CD4-positive, alpha-beta T cell treated with Interleukin-6 at 100 ng/mL for 8 hours (primary cell): ENCODE measurements at regions not wholly inside any gene's neighbourhood (a gene's known extent, or its start where the extent isn't known, plus 50 kb on each side); places are given as distances from the start of the nearest gene placed in this dataset.
"Not testable (repeated sequence)": the region's sequence is repeated elsewhere in the genome, so short reads cannot be mapped to it uniquely, and the experiment has no call there.

ENCODE experiments used
- DNase-seq: peaks from one replicate; pipeline ENCODE4 v3.0.0-alpha.2; 2020; ENCODE audit warnings: mixed read lengths, low spot score

- no peak for DNase-seq
Measured at GRCh38 chr10:84850826-84851225, 522.4 kb downstream of the CCSER2 start.

DNA sequence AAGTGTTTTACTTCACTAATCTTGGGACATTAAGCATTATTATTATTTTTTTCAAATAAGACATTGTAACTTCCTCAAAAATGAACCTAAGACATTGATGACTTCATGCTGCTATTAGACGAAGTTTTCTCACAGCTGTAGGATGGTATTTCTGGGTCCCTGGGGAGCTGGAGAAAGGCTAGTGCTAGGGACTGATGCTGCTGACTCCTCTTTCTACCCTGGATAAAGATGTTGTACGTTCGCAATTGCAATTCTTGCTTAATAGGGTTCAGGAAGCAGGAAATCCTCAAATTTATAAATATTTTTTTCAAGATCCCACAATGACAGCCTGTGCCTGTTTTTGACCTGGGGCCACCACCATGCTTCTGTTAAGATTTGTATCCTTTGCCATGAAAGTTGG, 526.0 kb downstream of the CCSER2 start:
- DNase-seq: no peak

DNA sequence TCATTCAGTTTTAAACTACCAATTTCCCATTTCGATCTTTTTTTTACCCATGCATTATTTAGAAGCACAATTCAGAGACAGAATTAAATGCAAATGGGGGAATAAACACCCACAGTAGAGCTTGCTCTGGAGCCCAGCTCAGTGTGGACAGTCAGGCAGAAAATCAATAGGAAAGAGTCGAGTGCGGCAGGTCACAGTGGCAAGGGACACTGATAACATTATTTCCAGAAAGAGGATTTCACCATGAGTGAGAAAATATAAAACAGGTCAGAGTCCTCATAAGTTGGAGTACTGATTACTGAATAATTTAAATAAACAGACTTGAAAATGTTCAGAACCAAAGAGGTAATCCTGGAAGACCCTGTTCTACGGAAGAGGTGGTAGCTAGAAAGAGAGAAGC, 532.5 kb downstream of the CCSER2 start:
- no peak for DNase-seq

GRCh38 chr10:84862551-84862950, 534.2 kb downstream of the CCSER2 start:
- no peak for DNase-seq

DNA sequence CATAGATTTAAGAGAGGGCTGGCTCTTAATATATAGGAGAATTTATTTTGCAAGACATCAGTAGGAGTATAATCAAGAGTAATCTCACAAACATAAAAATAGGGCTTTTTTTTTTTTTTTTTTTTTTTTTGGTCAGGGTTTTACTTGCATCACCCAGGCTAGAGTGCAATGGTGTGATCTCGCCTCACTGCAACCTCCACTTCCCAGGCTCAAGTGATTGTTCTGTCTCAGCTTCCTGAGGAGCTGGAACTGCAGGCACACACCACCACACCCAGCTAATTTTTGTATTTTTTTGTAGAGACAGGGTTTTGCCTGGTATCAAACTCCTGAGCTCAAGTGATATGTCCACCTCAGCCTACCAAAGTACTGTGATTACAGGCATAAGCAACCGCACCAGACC, 535.3 kb downstream of the CCSER2 start:
- no peak for DNase-seq

GRCh38 chr10:84876116-84876999, 548.0 kb downstream of the CCSER2 start:
- no peak for DNase-seq

- DNase-seq: no peak
Measured at GRCh38 chr10:84879991-84880390, 551.6 kb downstream of the CCSER2 start.

GRCh38 chr10:84881696-84882095, 553.3 kb downstream of the CCSER2 start:
- DNase-seq: not testable (repeated sequence)

DNA sequence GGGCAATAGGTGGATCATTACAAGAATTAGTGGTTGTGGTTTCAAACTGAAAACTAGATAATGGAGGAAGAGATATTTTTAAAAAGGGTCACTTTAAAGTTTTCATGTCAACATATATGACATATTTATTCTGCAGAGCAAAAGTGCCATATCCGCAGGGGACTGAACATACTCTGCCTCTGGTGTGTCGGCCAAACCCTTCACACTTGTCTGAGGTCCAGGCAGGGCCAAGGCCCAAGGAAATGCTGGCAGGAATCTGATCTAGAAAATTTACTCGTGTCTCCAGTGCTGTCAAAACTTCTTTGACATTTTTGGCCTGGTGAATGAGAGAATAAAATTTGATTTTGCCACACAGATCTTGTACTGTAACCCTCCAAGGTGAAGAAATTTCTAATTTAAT, 562.3 kb downstream of the CCSER2 start:
- DNase-seq: no peak

GRCh38 chr10:84891631-84892030, 563.2 kb downstream of the CCSER2 start:
- no peak for DNase-seq

- no peak for DNase-seq
Measured at GRCh38 chr10:84895541-84895940, 567.2 kb downstream of the CCSER2 start.

GRCh38 chr10:84896909-84897308, 568.5 kb downstream of the CCSER2 start:
- no peak for DNase-seq

- DNase-seq: no peak
Measured at GRCh38 chr10:84899268-84899667, 570.9 kb downstream of the CCSER2 start.

DNA sequence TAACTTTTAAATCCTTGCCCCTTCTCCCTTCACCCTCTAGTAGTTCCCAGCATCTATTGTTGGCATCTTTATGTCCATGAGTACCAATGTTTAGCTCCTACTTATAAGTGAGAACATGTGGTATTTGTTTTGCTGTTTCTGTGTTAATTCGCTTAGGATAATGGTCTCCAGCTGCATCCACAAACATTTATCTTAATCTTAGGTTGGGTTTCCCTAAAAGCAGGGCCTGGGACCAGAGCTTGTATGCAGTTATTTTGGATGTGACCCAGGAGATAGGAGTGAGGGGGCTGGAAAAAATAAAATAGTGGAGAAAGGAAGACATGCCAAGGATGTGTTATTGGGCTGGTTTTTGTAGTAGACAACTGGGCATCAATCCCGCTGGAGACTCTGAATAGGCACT, 571.8 kb downstream of the CCSER2 start:
- DNase-seq: no peak

DNA sequence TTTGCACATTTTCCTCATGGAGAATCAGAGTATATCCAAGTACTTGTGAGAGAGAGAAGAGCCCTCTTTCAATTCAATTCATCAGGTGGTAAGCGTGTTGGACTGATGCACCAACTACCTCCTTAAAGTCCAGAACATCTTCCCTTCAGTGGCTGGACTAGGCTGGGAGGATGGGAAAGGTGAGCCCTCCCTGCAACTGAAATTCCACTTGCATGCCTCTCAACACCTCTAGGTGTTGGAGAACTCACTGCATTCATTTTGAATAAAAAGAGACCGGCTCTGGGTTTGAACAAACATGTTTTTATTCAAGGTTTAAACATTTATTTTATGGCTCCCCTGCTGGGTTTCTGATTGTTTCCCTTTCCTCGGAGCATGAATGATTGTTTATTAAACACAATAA, 573.5 kb downstream of the CCSER2 start:
- no peak for DNase-seq

DNA sequence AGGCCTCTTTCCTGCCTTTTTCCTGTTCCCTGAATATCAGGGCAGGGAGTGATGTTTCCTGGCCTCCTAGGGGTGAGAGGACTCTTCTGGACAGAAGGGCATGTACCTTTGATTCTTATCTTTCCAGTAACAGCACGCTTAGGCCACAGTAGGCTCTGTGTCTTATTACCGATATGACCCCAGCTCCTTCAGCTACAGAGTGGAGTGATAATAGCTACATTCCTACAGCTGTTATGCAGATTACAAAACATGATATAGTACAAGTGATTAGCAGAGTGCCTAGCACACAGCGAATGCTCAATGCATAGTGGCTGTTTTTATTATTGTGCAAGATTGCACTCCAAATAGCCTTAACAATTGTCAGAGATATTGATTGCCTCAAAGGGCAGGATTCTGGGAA, 574.2 kb downstream of the CCSER2 start:
- DNase-seq: no peak

DNA sequence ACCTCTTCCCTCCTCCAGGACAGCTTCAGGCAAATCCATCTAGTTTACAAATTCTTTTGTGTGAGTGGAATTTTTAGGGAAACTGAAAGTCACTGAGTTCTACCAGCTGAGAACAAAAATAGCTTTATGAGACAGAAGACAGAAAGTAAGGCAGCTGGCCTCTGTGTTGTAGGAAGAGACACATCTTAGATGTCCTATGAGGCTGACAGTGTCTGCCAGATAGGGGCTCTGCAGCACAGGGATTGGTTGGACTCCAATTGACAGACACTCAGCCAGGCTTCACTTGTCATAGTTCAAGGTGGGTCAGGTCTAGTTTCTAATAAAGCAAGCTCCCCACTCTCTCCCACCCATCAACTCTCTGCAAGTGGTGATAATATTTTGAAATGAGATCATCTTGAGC, 574.9 kb downstream of the CCSER2 start:
- DNase-seq: no peak

DNA sequence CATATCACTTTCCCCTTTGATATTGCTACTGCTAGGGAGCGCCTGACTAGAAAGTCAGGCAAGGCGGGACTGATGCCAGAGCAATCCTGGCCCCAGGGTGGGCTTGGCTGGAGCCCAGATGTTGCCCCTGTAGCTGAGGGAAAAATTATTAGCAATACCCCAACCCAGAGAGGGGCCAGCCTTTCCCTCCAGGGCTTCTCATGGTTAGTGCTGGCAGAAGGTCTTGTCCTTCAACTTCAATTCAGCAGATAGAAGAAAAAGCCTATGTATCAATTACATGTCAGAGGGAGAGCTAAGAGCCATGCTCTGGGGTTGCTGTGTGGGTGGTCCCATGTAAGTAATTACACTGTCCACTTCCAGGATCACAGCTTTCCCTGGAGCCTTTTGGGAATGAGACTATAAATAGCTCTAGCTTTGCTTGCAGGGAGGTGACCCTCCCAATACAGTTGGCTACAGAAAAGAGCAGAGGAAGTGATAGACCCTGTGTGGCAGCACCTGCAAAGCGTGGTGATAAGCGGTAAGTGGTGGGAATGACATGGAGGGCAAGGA, 579.1 kb downstream of the CCSER2 start:
- DNase-seq: no peak

DNA sequence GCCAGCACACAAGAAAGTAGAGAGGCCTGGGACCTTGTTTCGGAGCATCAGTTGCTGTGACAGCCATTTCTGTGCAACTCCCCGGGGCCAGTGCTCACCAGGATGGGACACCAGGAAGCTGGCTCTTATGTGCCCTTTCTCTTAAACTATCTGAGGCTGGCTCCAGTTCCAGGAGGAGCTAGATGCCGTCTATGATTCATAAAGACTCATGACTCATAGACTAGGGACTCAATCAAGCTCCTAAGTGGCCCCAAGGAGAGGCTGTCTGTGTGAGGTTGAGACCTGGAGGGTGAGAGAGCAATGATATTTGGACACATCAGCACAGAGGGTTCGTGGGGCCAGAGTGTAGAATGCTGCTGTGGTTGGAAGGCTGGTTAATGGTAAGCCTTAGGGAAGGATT, 580.1 kb downstream of the CCSER2 start:
- DNase-seq: no peak

GRCh38 chr10:84921701-84922100, 593.3 kb downstream of the CCSER2 start:
- DNase-seq: no peak

GRCh38 chr10:84924131-84924530, 595.7 kb downstream of the CCSER2 start:
- no peak for DNase-seq

DNA sequence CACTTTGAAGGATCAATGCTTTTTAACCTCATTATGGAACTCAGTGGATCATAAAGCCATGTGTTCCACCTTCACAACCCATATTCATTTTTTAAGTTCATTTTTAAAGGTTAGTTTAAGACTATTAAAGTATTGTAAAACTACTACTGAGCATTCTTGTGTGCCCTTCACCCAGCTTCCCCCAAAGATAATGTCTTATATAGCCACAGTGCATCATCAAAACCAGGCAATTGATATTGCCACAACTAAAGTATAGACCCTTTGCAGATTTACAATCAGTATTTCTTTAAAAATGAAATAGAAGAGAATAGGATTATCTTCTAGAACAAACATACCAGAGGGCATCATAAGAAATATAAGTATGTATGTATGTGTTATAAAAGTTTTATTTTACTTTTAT, 597.1 kb downstream of the CCSER2 start:
- DNase-seq: no peak

- DNase-seq: no peak
Measured at GRCh38 chr10:84933402-84933801, 605.0 kb downstream of the CCSER2 start.

DNA sequence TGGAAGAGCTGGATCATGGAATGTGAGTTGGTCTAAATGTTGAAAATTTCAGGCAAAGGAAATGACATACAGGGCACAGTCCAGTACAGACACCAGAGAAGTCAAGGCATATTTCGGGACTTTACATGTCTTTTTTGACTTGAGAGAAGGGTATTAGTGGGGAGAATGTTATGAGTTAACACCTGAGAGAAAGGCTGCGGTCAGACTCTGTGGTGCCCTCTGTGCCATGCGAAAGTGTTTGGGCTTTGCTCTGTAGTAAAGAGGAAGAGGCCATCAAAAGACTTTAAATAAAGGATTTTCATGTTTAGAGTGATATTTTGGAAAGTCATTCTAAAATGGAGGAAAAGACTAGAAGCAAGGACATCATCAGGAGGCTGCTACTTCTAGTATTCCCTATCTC, 607.4 kb downstream of the CCSER2 start:
- DNase-seq: no peak
